Retinal pigment epithelial cell (primary cell): ENCODE measurements at regions not wholly inside any gene's neighbourhood (a gene's known extent, or its start where the extent isn't known, plus 50 kb on each side); places are given as distances from the start of the nearest gene placed in this dataset.

Experiments used
- DNase-seq: peaks from one replicate; pipeline ENCODE4 v3.0.0-alpha.2; 2010; ENCODE audit warnings: low read depth
- H3K4me3 ChIP-seq: 2 replicates; pipeline ENCODE4 v1.5.1; 2011; ENCODE audit warnings: mild to moderate bottlenecking, low read length, control low read depth, moderate library complexity
- CTCF ChIP-seq: conservative IDR thresholded peaks from 2 replicates; pipeline ENCODE4 v1.5.1; 2011; ENCODE audit warnings: low read depth, low read length, control low read depth, inconsistent platforms

DNA sequence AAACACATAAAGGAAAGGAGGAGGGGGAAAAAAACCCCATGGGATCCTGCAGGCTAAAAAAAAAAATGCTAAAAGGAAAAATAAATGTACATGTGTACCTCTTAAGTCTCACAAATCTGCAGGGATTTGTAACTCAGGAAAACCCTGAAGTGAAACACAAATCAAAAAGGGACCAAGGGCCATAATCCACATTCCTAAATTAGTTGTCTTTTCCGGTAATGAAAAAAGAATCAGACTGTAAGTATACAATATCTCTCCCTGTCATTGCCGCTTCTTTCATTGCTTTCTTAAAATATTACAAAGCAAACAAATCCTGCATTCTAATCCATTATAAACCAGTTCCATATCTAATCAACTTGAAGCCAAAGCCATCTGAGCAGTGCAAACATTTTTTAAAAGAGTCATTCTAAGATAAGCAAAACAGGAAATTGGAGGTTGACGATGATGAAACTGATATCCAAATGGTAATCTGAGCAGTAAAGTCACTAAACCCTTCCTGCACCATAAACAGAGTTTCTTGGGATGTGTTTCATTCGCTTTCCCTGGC lies 58.7 kb upstream of the SIM2 start:
- no peak for DNase-seq
- TF ChIP-seq CTCF: no peak
- no peak overlapping the region for H3K4me3 ChIP-seq

DNA sequence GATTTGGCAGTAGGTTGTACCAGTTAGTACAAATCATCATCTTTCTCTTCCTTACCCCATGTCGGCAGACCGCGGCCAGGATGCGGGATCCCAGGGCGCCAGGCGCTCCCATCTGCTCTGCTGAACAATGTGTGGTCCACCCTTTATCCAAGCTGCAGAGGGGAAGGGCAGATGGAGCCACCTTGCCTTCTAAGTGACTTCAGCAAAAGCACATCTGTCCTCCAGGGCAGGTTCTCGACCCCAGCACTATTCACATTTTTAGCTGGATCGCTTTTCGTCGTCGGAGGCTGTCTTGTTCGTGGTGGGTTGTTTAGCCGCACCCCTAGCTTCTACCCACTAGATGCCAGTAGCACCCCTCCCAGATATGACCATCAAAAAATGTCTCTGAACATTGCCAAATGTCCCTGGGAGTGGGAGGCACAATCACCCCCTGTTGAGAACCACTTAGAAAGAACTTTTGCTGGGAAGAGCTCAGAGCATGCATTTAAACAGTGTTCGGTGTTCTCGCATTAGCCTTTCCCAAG lies 58.1 kb upstream of the SIM2 start:
- no peak overlapping the region for H3K4me3 ChIP-seq
- TF ChIP-seq CTCF: no peak
- DNase-seq: no peak

DNA sequence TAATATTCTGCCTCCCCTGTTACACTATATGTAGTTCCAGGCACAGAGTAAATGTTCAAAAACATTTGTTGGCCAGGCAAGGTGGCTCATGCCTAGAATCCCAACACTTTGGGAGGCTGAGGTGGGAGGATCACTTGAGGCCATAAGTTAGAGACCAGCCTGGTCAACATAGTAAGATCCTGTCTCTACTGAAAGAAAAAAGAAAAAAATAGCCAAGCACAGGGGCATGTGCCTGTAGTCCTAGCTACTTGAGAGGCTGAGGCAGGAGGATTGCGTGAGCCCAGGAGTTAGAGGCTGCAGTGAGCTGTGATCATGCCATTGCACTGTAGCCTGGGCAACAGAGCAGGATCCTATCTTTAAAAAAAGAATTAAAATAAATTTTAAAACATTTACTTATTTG lies 57.6 kb upstream of the SIM2 start:
- no peak for DNase-seq
- TF ChIP-seq CTCF: no peak
- H3K4me3 ChIP-seq: no peak overlapping the region

DNA sequence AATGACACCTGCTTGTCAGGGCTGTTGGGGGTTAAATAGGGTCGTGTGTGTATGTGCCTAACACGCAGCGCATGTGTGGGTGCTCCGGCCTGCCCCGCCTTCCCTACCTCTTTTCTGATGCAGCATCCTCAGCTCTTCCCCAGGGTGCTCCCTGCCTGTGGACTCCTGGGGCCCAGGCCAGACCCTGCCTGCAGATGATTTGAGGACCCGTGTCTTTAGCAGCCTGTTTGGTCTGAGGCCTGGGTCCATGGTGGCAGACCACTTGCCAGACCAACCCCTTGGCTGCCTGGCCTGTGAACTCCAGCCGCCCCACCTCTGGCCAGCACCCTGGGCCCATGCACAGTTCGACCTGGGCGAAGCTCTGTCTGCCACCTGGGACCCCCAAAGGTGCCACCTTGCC lies 57.0 kb upstream of the SIM2 start:
- DNase-seq: no peak
- H3K4me3 ChIP-seq: no peak overlapping the region
- no peak for TF ChIP-seq CTCF

- DNase-seq: no peak
- no peak for TF ChIP-seq CTCF
- H3K4me3 ChIP-seq: no peak overlapping the region
Measured at GRCh38 chr21:36642777-36643176, 56.1 kb upstream of the SIM2 start.

DNA sequence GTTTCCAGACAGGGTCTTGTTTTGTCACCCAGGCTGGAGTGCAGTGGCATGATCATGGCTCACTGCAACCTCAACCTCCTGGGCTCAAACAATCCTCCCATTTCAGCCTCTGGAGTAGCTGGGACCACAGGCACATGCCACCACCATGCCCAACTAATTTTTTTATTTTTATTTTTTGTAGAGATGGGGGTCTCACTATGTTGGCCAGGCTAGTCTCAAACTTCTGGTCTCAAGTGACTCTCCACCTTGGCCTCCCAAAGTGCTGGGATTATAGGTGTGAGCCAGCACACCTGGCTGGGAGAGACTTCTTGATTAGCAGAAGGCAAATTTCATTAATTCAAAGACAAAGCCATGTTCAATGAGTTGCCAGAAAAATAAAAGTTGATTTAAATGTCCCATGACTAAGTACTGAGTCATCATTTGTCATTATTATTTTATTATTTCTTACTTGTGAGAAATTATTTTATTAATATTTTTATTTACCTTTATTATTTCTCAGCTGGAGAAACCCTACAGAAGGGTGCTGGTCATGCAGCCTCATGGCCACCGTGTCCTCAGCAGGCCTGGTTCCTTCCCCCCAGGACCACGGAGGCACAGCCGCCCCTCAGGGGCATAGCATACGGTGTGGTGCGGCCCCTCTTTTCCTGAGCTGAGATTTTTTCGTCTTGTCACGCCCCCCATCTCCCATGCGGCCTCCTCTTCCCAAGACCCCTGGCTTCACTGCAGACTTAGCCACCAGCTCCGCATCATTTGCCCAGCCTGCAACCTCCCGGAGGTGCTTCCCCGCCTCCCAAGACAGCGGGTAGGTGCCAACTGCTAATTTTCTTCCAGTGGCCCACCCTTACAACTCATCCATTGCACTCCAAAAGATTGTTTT lies 55.3 kb upstream of the SIM2 start:
- no peak overlapping the region for H3K4me3 ChIP-seq
- no peak for DNase-seq
- no peak for TF ChIP-seq CTCF

- no peak for TF ChIP-seq CTCF
- H3K4me3 ChIP-seq: no peak overlapping the region
- DNase-seq: no peak
Measured at GRCh38 chr21:36646011-36646410, 52.9 kb upstream of the SIM2 start.
